Body of pancreas (tissue), 4 donors: ENCODE measurements at regions not wholly inside any gene's neighbourhood (a gene's known extent, or its start where the extent isn't known, plus 50 kb on each side); places are given as distances from the start of the nearest gene placed in this dataset.

ENCODE experiments used
- CTCF ChIP-seq, 7 experiments: fragments of 450-650 bp in 4 of 7; fragments of 200-600 bp in 3 of 7; sonication (generic) in 3 of 7; IDR thresholded peaks; one replicate each; pipeline ENCODE4 v1.5.1; 2016 to 2019; ENCODE audit warnings: antibody characterized with exemption in 7 of 7
- POLR2A ChIP-seq, 3 donors: fragments of 450-650 bp; IDR thresholded peaks; one replicate each; pipeline ENCODE4 v1.6.1; 2016; ENCODE audit warnings: antibody characterized with exemption in 3 of 3, mild to moderate bottlenecking in 2 of 3

GRCh38 chr12:33663000-33663654, 223.5 kb upstream of the SYT10 start:
- TF ChIP-seq CTCF (IDR thresholded peaks at IDR 0.05) (no peak), POLR2A (IDR thresholded peaks at IDR 0.05) (no peak)
